CD4-positive, alpha-beta T cell (primary cell): ENCODE measurements at regions not wholly inside any gene's neighbourhood (a gene's known extent, or its start where the extent isn't known, plus 50 kb on each side); places are given as distances from the start of the nearest gene placed in this dataset.
"Not testable (repeated sequence)": the region's sequence is repeated elsewhere in the genome, so short reads cannot be mapped to it uniquely, and the experiment has no call there.

Experiments used
- ATAC-seq: fragments of 200-7000 bp; cut with Tn5 transposase; one replicate; pipeline ENCODE4 v1.10.0; 2022; ENCODE audit warnings: mild to moderate bottlenecking; ENCODE audit not compliant: poor library complexity
- CTCF ChIA-PET: fragments of 350-600 bp; sonication (Branson Sonifier 250); formaldehyde crosslinking; loops from one replicate; lab custom pipeline; 2021; ENCODE audit warnings: antibody characterized with exemption, inconsistent platforms; lab: Charles Lee
- POLR2A ChIA-PET: fragments of 350-600 bp; sonication (Branson Sonifier 250); formaldehyde crosslinking; loops from one replicate; lab custom pipeline; 2021; ENCODE audit warnings: antibody characterized with exemption, inconsistent platforms; lab: Charles Lee
- DNase-seq, 14 experiments: peaks; one replicate each; pipeline ENCODE4 v3.0.0-alpha.2; 2013 to 2020; ENCODE audit warnings: mixed read lengths in 2 of 14
- H3K27ac ChIP-seq, 2 donors: one replicate each; pipeline versions ENCODE4 v1.5.1 to v1.7.0; 2013; ENCODE audit warnings: low read length in 2 of 2, low read depth in 1 of 2, mild to moderate bottlenecking in 1 of 2
- H3K27me3 ChIP-seq, 2 experiments: 1 replicate in 1 of 2; 2 replicates in 1 of 2; pipeline versions ENCODE4 v1.6.1 to v1.7.0; 2013; ENCODE audit warnings: low read length in 2 of 2, control low read depth in 1 of 2, mild to moderate bottlenecking in 1 of 2, moderate library complexity in 1 of 2; ENCODE audit not compliant: insufficient read depth in 2 of 2, control insufficient read depth in 1 of 2
- H3K36me3 ChIP-seq: one replicate; pipeline ENCODE4 v1.6.1; 2013; ENCODE audit warnings: low read length, control low read depth; ENCODE audit not compliant: insufficient read depth
- H3K4me1 ChIP-seq: one replicate; pipeline ENCODE4 v1.6.1; 2013; ENCODE audit warnings: low read length, control low read depth; ENCODE audit not compliant: insufficient read depth
- H3K4me3 ChIP-seq: one replicate; pipeline ENCODE4 v1.5.1; 2013; ENCODE audit warnings: mild to moderate bottlenecking, low read length, moderate library complexity
- H3K9me3 ChIP-seq, 2 experiments: 1 replicate in 1 of 2; 2 replicates in 1 of 2; pipeline versions ENCODE4 v1.6.1 to v1.7.0; 2013; ENCODE audit warnings: low read length in 2 of 2, mild to moderate bottlenecking in 2 of 2, control low read depth in 1 of 2, moderate library complexity in 1 of 2; ENCODE audit not compliant: control insufficient read depth in 1 of 2, insufficient read depth in 1 of 2
- H3K27ac Mint-ChIP-seq: one replicate; pipeline ENCODE4 v1.8.0; 2020; ENCODE audit warnings: mixed read lengths
- H3K27me3 Mint-ChIP-seq: one replicate; pipeline ENCODE4 v1.8.0; 2021; ENCODE audit warnings: mixed read lengths
- H3K36me3 Mint-ChIP-seq: one replicate; pipeline ENCODE4 v1.8.0; 2021; ENCODE audit warnings: low read depth, mixed read lengths
- H3K4me1 Mint-ChIP-seq: one replicate; pipeline ENCODE4 v1.8.0; 2021; ENCODE audit warnings: low read depth, mixed read lengths
- H3K4me3 Mint-ChIP-seq: one replicate; pipeline ENCODE4 v1.8.0; 2020; ENCODE audit warnings: mild to moderate bottlenecking, mixed read lengths
- H3K9me3 Mint-ChIP-seq: one replicate; pipeline ENCODE4 v1.8.0; 2020; ENCODE audit warnings: mixed read lengths
- CTCF ChIP-seq: fragments of 200-600 bp; IDR thresholded peaks from one replicate; pipeline ENCODE4 v1.8.0; 2022; ENCODE audit warnings: antibody characterized with exemption, mild to moderate bottlenecking
- intact Hi-C, 2 experiments: fragments of 100-400 bp; cut with DNase I in 1 of 2; cut with micrococcal nuclease in 1 of 2; formaldehyde crosslinking; loops; one replicate each; pipeline versions ENCODE4 v1.15.1 to v1.9.0; 2023 to 2025; cut with DNase I, micrococcal nuclease

- ATAC-seq (no peak), DNase-seq (no peak)
- Histone ChIP-seq H3K27ac (peak overlapping the region; percentile 68 to 89), H3K27me3 (no peaks in the 10 kb centered on the region), H3K9me3 (no peaks in the 10 kb centered on the region), H3K36me3 (peaks cover 8% of the 10 kb centered on the region), H3K4me1 (peaks cover 24% of the 10 kb centered on the region), H3K4me3 (peak overlapping the region; percentile 70)
- Mint-ChIP-seq H3K9me3 (no peaks in the 10 kb centered on the region), H3K4me1 (peaks cover 23% of the 10 kb centered on the region), H3K27me3 (no peaks in the 10 kb centered on the region), H3K27ac (peak overlapping the region; percentile 99), H3K36me3 (peaks cover 23% of the 10 kb centered on the region), H3K4me3 (peak overlapping the region; percentile 96)
- ChIA-PET POLR2A (interaction anchor here (1.0 to 1.8 kb wide), 9 partner anchors 13 to 1928 kb away, joined by 3 to 11 read pairs (median 5); partner anchors contain the start of genes RABGEF1, SBDS, TYW1 and ZNF92), CTCF (interaction anchor here (0.5 kb wide), 1 partner anchor 36 kb away, joined by 3 read pairs; no protein-coding TSS in a partner anchor)
- no peak for TF ChIP-seq CTCF
- intact Hi-C loops = loop anchor here in 1 of 2 experiments (5.0 to 10.0 kb wide), 5 partner anchors 259 to 1187 kb away; partner anchors contain the start of genes CRCP, RABGEF1 and TMEM248
Observed at GRCh38 chr7:67301667-67302066, 305.0 kb downstream of the TYW1 start.

GRCh38 chr7:67302113-67303039, 305.7 kb downstream of the TYW1 start:
- peaks cover 23% of the 10 kb centered on the region for H3K4me1 Mint-ChIP-seq
- peak overlapping the region; percentile 99 for H3K27ac Mint-ChIP-seq
- CTCF ChIA-PET = interaction anchor here (0.5 to 0.6 kb wide), 2 partner anchors 36 to 1228 kb away, joined by 3 read pairs; no protein-coding TSS in a partner anchor
- Histone ChIP-seq H3K4me1 (peaks cover 24% of the 10 kb centered on the region), H3K36me3 (peaks cover 9% of the 10 kb centered on the region), H3K4me3 (peak overlapping the region; percentile 70), H3K27me3 (no peaks in the 10 kb centered on the region), H3K27ac (peak overlapping the region; percentile 68 to 89), H3K9me3 (no peaks in the 10 kb centered on the region)
- ATAC-seq (peak; percentile 82), DNase-seq (peak; percentile 90 to 99 (median 96))
- no peaks in the 10 kb centered on the region for H3K9me3 Mint-ChIP-seq
- H3K27me3 Mint-ChIP-seq = no peaks in the 10 kb centered on the region
- no peak for TF ChIP-seq CTCF
- peak overlapping the region; percentile 96 for H3K4me3 Mint-ChIP-seq
- intact Hi-C loops = loop anchor here in 1 of 2 experiments (5.0 to 10.0 kb wide), 5 partner anchors 260 to 1188 kb away; partner anchors contain the start of genes CRCP, RABGEF1 and TMEM248
- POLR2A ChIA-PET = interaction anchor here (0.6 to 1.8 kb wide), 12 partner anchors 12 to 1929 kb away, joined by 3 to 11 read pairs (median 4); partner anchors contain the start of genes RABGEF1, SBDS, TYW1 and ZNF92
- peaks cover 28% of the 10 kb centered on the region for H3K36me3 Mint-ChIP-seq

GRCh38 chr7:67304846-67305245, 308.2 kb downstream of the TYW1 start:
- intact Hi-C loops = loop anchor here in 1 of 2 experiments (5.0 to 10.0 kb wide), 5 partner anchors 263 to 1190 kb away; partner anchors contain the start of genes CRCP, RABGEF1 and TMEM248
- peaks cover 24% of the 10 kb centered on the region for H3K4me1 ChIP-seq
- H3K36me3 ChIP-seq = peaks cover 28% of the 10 kb centered on the region
- Mint-ChIP-seq H3K36me3 (peaks cover 52% of the 10 kb centered on the region), H3K4me1 (peaks cover 23% of the 10 kb centered on the region), H3K4me3 (peak overlapping the region; percentile 51), H3K27ac (peak overlapping the region; percentile 33)
- POLR2A ChIA-PET, CTCF ChIA-PET, DNase-seq, H3K4me3 ChIP-seq, H3K9me3 Mint-ChIP-seq, H3K27me3 ChIP-seq, H3K27ac ChIP-seq, ATAC-seq, H3K27me3 Mint-ChIP-seq, H3K9me3 ChIP-seq: not testable (repeated sequence)
